ENCODE measurements at regions not wholly inside any gene's neighbourhood (a gene's known extent, or its start where the extent isn't known, plus 50 kb on each side); places are given as distances from the start of the nearest gene placed in this dataset.

DNA sequence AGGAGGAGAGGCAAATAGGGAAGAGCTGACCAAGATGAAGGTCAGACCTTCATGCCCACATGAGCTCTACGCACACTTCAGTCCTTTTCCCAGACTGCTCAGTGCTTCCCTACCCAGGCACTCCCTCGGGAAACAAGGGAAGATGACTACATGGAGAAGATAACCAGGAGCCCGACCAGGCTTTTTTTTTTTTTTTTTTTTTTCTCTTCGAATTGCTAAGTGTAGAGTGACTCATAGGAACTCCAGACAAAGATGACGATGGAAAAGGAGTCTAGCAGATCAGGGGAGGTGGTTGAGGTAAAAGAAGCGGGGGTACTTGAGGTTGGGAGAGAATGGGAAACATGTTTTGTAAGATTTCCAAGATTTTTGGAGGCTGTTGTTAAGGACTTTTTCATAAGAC is 526.1 kb downstream of the BNC2 start:
- intact Hi-C loops (cut with DNase I), result no loop called here
- DNase-seq, result peak in 2 of 5 donors; percentile 55 to 68
- Histone ChIP-seq H3K4me1 (ENCODE audit: insufficient read depth) (peaks cover 5% of the 10 kb centered on the region), H3K27ac (peak overlapping the region in 1 of 2 donors; percentile 76), H3K4me3 (no peak overlapping the region), H3K9me3 (no peaks in the 10 kb centered on the region), H3K27me3 (no peaks in the 10 kb centered on the region), H3K36me3 (no peaks in the 10 kb centered on the region)
- TF ChIP-seq CTCF (IDR thresholded peaks at IDR 0.05) (no peak), EP300 (IDR thresholded peaks at IDR 0.05) (no peak), POLR2A (IDR thresholded peaks at IDR 0.05) (no peak)
- WGBS, 3 donors, result 30 to 53% (median 38%) methylated on average over 6 of the region's 6 CpGs

DNA sequence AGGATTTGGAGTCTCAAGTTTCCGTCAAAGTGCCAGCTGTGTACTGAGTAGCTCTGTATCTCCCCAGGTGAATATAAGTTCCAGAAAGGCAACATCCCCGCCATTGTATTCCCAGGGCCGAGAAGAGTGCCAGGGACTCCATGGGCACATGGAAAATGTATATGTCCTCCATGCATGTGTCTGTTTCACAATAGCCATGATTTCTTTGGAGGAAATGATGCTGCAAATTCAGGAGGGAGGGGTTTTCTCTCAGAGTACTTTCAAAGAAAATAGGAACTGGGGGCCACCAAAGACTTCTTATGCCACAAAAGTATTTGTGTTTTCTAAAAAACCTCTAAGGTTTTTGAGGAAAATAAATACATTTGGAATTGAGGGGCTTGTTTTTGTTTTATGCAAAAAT is 524.6 kb downstream of the BNC2 start:
- Histone ChIP-seq H3K27me3 (no peaks in the 10 kb centered on the region), H3K27ac (no peak overlapping the region), H3K4me3 (no peak overlapping the region), H3K36me3 (no peaks in the 10 kb centered on the region), H3K9me3 (no peaks in the 10 kb centered on the region), H3K4me1 (ENCODE audit: insufficient read depth) (peaks cover 5% of the 10 kb centered on the region)
- TF ChIP-seq CTCF (IDR thresholded peaks at IDR 0.05), result no peak
- no peak for TF ChIP-seq POLR2A (IDR thresholded peaks at IDR 0.05)
- no peak for TF ChIP-seq EP300 (IDR thresholded peaks at IDR 0.05)
- WGBS, 3 donors, result 97 to 99% (median 98%) methylated on average over 3 of the region's 3 CpGs
- intact Hi-C loops (cut with DNase I), result no loop called here
- DNase-seq, result no peak

DNA sequence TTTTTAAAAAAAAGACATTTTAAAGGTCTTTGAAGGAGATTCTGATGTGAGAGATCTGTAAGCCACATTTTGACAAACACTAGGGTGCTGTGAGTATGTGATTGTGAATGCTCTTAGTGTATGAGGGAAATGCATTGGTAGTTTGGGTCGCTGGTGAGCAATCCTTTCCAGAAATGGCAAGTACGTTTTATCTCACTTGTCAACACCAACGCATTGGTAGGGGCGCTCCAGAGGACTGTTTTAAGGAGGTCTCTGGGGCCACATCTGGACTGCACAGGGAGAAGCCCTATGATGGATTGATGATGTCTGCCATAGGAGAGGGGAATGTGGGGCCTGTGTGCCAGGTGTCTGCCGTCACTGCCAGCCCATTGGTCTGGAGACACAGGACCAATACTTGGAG is 522.6 kb downstream of the BNC2 start:
- intact Hi-C loops (cut with DNase I), result no loop called here
- DNase-seq, result no peak
- 92 to 94% (median 94%) methylated on average over 5 of the region's 5 CpGs for whole genome bisulfite sequencing, 3 donors

DNA sequence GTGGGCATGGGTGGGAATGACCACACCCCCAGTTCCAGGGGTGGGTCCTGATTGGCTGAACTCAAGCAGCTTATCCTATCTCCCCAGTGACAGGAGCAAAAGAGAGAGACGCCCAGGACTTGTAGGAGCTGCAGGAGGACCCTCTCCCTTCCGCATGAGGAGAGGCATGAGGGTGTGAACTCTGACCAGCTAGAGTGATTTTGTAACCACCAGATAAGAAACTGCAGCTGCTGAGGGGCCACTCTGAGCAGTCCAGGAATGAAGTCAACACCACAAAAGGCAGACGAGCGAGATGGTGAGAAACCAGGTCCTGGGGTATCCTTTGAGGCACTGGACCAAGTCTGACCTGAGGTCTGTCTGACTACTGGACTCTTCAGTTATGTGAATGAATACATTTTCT is 521.9 kb downstream of the BNC2 start:
- intact Hi-C loops (cut with DNase I), result no loop called here

More for the DNA sequence above, 522.6 kb downstream of the BNC2 start:
- TF ChIP-seq CTCF (IDR thresholded peaks at IDR 0.05), result no peak
- TF ChIP-seq POLR2A (IDR thresholded peaks at IDR 0.05), result no peak
- TF ChIP-seq EP300 (IDR thresholded peaks at IDR 0.05), result no peak
- H3K9me3 ChIP-seq, result no peaks in the 10 kb centered on the region
- H3K27me3 ChIP-seq, result no peaks in the 10 kb centered on the region
- H3K4me1 ChIP-seq (ENCODE audit: insufficient read depth), result peaks cover 9% of the 10 kb centered on the region
- no peak overlapping the region for H3K4me3 ChIP-seq
- H3K36me3 ChIP-seq, result no peaks in the 10 kb centered on the region
- no peak overlapping the region for H3K27ac ChIP-seq

More for the DNA sequence above, 521.9 kb downstream of the BNC2 start:
- Histone ChIP-seq H3K27ac (peak overlapping the region in 1 of 2 donors; percentile 23), H3K4me1 (ENCODE audit: insufficient read depth) (peaks cover 8% of the 10 kb centered on the region), H3K27me3 (no peaks in the 10 kb centered on the region), H3K36me3 (no peaks in the 10 kb centered on the region), H3K4me3 (no peak overlapping the region), H3K9me3 (no peaks in the 10 kb centered on the region)
- TF ChIP-seq CTCF (IDR thresholded peaks at IDR 0.05), result no peak
- TF ChIP-seq POLR2A (IDR thresholded peaks at IDR 0.05), result no peak
- no peak for TF ChIP-seq EP300 (IDR thresholded peaks at IDR 0.05)
- WGBS, 3 donors, result 59 to 88% (median 75%) methylated on average over 4 of the region's 4 CpGs
- DNase-seq, result no peak

Measured in ovary (tissue), 7 donors.